Activated naive CD4-positive, alpha-beta T cell treated with anti-CD3 and anti-CD28 coated beads, Interleukin-2, amount 50 U/mL, for 72 hours (primary cell): ENCODE measurements at regions not wholly inside any gene's neighbourhood (a gene's known extent, or its start where the extent isn't known, plus 50 kb on each side); places are given as distances from the start of the nearest gene placed in this dataset.

Experiments
- ATAC-seq, 2 donors: fragments of 150-1000 bp; cut with Tn5 transposase; 2 replicates each; pipeline ENCODE4 v1.10.0; 2021; ENCODE audit warnings: mild to moderate bottlenecking in 2 of 2, moderate library complexity in 2 of 2
- DNase-seq, 2 donors: peaks; one replicate each; pipeline ENCODE4 v3.0.0; 2021 to 2022; ENCODE audit warnings: low spot score in 2 of 2
- H3K27ac Mint-ChIP-seq, 2 donors: one replicate each; pipeline ENCODE4 v1.8.0; 2022; ENCODE audit warnings: mild to moderate bottlenecking in 2 of 2, mixed read lengths in 2 of 2
- H3K36me3 Mint-ChIP-seq, 2 donors: one replicate each; pipeline ENCODE4 v1.8.0; 2022; ENCODE audit warnings: mixed read lengths in 2 of 2
- H3K9me3 Mint-ChIP-seq, 2 donors: one replicate each; pipeline ENCODE4 v1.8.0; 2022; ENCODE audit warnings: mixed read lengths in 2 of 2

DNA sequence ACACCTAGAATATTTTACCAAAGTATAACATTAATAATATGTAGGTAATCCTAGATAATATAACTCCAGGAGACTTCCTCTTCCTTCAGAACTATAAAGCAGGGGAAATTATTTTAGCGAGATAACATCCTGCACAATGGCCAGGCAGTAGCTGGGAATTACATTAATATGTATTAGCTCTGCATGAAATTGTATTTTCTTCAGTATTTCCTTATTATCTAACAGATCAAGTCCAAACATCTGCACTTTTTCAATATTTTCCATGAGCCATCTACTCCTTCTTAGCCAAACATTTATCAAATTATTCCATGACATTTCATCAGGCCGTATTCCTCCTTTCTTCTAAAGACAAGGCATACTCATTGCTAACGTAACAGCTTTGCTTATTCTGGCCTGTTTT, 98.8 kb upstream of the PCDH9 start:
- ATAC-seq (no peak), DNase-seq (no peak)
- H3K27ac Mint-ChIP-seq: no peak overlapping the region
- no peaks in the 10 kb centered on the region for H3K9me3 Mint-ChIP-seq
- H3K36me3 Mint-ChIP-seq: no peaks in the 10 kb centered on the region

DNA sequence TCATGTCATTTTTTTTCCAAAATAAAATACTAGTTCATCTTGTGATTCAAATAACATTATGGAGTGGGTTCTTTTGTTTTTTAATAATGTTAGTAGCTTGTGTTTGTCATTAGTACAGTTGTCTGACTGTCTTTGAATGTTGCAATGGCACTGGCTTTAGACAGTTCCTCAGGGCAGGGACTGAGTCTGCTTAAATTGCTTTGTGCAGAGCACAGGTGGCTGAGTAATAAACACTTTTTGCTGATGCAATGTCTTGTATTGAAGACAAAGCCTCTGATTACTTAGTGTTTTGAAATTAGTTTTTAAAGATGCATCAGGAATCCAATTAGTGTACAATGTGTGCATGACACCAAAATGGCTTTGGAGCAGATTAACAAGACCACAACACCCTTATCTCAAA, 88.7 kb upstream of the PCDH9 start:
- no peak for ATAC-seq
- Mint-ChIP-seq H3K36me3 (no peaks in the 10 kb centered on the region), H3K27ac (no peak overlapping the region)

DNA sequence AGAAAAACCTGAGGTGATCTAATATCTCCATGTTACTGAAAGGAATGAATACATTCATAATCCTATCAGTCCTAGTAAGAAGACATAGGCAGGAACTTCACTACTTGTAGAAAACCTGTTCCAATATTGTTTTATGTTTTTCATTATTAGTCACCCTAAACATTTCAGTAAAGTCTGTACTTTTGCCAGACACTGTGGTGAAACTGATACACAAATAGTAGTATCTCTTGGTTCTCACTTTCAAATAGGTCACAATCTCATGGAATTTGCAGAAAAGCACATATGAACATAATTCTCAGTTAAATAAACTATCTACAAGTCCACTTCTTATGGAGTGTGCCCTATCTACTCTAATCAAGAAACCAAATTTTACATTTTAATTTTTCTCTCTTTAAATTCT, 88.3 kb upstream of the PCDH9 start:
- ATAC-seq: no peak
- DNase-seq: no peak
- Mint-ChIP-seq H3K9me3 (peaks cover 0 to 11% of the 10 kb centered on the region in 2 donors), H3K27ac (no peak overlapping the region), H3K36me3 (no peaks in the 10 kb centered on the region)

More for the DNA sequence above, 88.7 kb upstream of the PCDH9 start:
- DNase-seq: no peak
- peaks cover 0 to 11% of the 10 kb centered on the region in 2 donors for H3K9me3 Mint-ChIP-seq

DNA sequence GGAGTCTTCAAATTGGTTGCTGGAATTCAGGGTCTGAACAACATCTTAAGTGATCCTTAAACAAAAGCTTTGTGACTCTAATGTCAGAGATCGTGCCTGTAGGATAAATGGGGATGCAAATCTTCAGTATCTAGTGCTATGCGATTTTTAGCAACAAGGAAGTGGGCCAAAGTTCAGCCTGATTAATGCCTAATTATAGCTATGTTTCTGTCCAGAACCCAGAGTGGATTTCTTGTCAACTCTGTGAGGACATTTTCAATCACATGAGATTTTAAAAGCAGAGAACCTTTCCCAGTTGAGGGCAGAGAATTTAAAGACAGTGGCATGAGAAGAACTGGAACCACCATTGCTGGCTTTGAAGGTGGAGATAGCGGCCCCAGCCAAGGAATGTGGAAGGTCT, 84.3 kb upstream of the PCDH9 start:
- ATAC-seq: no peak
- DNase-seq: no peak
- H3K9me3 Mint-ChIP-seq: peaks cover 0 to 4% of the 10 kb centered on the region in 2 donors
- no peaks in the 10 kb centered on the region for H3K36me3 Mint-ChIP-seq
- no peak overlapping the region for H3K27ac Mint-ChIP-seq

DNA sequence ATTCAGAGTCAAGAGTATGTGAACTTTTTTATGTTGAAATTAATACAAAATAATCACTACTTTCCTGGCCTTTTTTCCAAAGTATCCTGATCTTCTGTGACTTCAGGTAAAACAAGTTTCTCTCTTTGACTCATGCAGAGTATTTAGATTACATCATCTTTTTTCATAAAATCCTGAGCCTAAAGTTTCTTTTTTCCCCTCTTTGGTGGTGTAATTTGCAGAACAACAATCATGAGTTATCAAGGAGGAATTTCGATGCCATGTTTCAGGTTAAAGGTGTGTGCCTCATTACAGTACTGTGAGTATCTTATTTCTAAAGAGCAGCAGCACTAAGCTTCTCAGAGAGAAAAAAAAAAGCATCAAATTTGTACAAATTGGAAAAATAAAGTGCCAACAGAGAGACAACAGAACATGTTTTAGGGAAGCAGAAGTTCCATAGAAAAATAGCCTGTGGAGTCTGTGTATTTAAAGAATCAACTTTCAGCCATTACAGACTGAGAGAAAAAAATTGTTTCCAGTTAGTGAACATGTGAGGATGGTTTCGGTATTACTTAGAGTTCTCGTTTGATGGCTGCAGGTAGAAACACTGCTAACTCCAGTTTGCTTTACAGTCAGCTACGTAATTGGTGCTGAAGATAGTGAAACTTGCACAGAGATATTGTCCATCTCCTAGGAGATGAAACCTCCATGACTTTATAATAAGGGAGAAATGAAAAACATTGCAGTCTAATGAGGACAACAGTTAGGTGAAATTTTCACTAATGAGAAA, 78.1 kb upstream of the PCDH9 start:
- Mint-ChIP-seq H3K36me3 (no peaks in the 10 kb centered on the region), H3K27ac (no peak overlapping the region), H3K9me3 (peaks cover 4 to 12% of the 10 kb centered on the region in 2 donors)
- DNase-seq: no peak
- no peak for ATAC-seq

DNA sequence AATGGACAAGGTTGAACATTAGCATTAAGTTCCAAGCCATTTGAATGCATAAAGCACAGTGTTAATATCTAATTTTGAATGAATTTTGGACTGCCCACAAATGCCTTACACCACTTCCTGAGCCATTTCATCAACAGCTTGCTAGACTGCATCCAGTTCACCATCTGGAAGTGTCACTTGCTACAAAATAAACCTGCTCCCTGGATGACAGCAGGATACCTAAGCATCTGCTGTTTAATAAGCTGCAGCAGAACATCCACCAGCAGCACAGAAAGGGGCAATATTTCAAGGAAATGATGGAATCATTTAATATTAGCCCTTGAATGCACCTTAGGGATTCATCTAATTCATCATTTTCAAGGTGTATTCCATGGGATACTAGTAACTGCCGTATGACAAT, 76.6 kb upstream of the PCDH9 start:
- H3K9me3 Mint-ChIP-seq: peaks cover 4 to 12% of the 10 kb centered on the region in 2 donors
- ATAC-seq: no peak
- no peak overlapping the region for H3K27ac Mint-ChIP-seq
- H3K36me3 Mint-ChIP-seq: no peaks in the 10 kb centered on the region
- DNase-seq: no peak

DNA sequence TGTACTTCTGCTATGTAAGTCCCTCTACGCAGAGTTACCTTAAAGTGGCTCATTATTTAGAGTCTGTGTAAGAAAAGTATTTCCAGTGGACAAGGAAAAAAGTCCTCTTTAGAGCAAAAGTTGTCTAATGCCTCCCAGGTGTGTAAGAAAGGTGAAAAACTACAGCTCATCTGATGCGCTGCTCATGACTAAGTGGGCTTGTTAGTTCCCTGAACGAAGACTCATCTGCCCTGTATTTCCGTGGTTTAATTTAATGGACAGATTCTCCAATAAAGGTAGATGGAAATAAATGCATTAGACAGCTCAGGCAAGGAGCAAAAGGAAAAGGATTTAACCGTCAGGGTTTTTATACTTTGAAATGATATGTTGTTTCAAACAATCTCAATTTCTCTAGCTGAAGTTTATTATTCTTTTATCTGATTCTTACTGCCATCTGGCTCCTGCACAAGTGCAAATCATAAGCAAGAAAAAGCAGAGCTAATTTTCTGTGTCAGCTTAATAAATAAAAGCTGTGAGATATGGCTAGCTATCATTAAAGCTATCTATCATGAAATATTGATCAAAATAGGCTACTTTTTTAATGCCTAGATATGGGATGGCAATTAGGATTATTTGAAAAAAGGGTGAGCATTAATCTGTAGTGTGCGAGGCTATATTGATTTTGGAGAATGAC, 73.7 kb upstream of the PCDH9 start:
- Mint-ChIP-seq H3K36me3 (no peaks in the 10 kb centered on the region), H3K9me3 (peaks cover 4 to 8% of the 10 kb centered on the region in 2 donors), H3K27ac (no peak overlapping the region)
- DNase-seq: no peak
- ATAC-seq: no peak

DNA sequence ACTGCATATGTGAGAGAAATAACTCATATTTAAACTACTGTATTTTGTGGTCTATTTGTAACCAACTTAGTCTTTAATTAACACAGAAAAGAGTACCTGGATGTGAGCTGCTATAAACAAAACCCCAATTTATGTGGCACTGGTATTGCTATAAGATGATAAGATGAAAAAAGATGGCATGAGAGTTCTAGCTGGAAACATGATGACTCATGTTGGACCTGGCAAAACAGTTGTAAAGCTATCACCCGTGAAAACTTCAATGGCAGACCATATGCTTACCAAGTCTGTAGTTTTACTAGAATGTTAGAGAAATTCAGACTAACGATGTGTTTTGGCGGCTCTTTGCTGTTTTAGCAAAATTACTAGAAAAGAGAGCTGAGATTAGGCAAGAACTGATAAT, 69.6 kb upstream of the PCDH9 start:
- H3K27ac Mint-ChIP-seq: no peak overlapping the region
- H3K9me3 Mint-ChIP-seq: peaks cover 5 to 13% of the 10 kb centered on the region in 2 donors
- no peak for ATAC-seq
- no peak for DNase-seq
- no peaks in the 10 kb centered on the region for H3K36me3 Mint-ChIP-seq

DNA sequence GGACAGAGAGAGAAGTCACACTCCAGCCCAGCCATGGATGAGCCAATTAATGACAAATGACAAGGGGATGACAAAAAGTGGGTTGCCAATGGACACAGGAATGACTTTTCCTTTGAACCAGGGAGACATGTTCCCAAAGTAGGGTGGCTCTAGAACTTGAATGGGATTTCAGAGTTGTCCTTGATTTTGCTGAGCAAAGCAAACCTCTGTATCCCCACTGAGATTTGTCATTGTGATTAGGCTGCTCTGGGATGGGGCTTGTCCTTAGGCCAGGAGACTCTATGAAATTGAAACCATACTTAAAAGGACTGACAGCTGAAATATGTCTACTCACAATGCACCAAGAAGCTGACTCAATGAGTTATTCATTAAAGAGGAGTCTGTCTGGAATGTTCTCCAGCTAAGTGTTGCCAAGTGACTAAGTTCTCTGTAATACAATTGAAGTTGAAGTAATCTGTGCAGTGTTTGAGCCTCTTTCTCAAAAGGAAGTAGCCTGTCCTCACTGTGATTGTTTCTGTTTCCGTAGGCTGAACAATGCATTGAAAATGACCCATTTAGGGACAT, 69.0 kb upstream of the PCDH9 start:
- Mint-ChIP-seq H3K27ac (no peak overlapping the region), H3K36me3 (no peaks in the 10 kb centered on the region)
- no peak for DNase-seq

DNA sequence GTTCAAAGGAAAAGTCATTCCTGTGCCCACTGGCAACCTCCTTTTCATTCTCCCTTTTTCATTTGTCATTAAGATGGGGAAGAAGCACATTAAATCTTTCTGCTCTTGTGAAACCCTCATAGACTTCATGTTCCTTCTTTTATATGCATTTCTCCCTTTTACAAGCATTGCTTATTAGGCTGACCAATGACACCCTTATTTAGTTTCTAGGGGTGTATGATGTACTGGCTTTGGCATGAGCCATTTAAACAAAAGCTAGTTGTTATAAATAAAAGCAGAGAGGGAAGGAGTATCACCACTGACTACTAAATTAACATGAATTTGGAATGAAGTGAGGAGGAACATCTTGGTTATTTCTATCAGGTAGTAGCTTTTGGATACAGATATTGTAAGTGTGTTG, 68.2 kb upstream of the PCDH9 start:
- H3K27ac Mint-ChIP-seq: no peak overlapping the region
- DNase-seq: no peak
- no peaks in the 10 kb centered on the region for H3K36me3 Mint-ChIP-seq
- peaks cover 5 to 13% of the 10 kb centered on the region in 2 donors for H3K9me3 Mint-ChIP-seq
- no peak for ATAC-seq

More for the DNA sequence above, 69.0 kb upstream of the PCDH9 start:
- no peak for ATAC-seq
- H3K9me3 Mint-ChIP-seq: peaks cover 5 to 13% of the 10 kb centered on the region in 2 donors

DNA sequence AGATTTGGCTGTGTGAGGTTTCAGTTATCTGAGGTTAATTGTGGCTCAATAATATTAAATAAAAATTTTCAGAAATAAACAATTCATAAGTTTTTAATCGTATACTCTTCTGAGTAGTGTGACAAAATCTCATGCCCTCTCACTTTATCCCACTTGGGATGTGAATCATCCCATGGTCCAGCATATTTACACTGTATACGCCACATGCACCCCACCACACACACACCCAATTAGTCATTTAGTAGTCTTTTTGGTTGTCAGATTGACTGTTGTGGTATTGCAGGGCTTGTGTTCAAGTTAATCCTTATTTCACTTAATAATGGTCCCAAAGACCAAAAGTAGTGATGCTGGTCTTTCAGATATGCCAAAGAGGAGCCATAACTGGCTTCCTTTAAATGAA, 66.4 kb upstream of the PCDH9 start:
- no peaks in the 10 kb centered on the region for H3K36me3 Mint-ChIP-seq
- peaks cover 9 to 13% of the 10 kb centered on the region in 2 donors for H3K9me3 Mint-ChIP-seq
- ATAC-seq (no peak), DNase-seq (no peak)
- H3K27ac Mint-ChIP-seq: no peak overlapping the region

DNA sequence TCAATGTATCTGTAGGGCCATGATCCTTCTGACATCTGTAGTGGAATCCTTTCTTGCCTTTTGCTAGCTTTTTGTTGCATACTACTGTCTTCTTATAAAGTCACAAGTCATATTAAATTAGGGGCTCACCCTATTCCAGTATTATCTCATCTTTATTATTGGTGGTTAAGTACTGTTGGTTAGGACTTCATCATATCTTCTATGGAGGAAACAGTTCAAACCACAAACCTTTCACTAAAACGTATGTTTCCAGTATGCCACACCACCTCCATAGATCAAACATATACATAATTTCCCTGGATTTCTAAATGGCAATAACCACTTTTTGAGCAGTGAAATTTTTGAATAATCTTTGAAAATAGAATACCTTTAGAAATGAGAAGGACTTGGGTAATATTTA, 62.8 kb upstream of the PCDH9 start:
- no peak overlapping the region for H3K27ac Mint-ChIP-seq
- DNase-seq: no peak
- ATAC-seq: no peak
- H3K36me3 Mint-ChIP-seq: no peaks in the 10 kb centered on the region
- peaks cover 3 to 9% of the 10 kb centered on the region in 2 donors for H3K9me3 Mint-ChIP-seq

DNA sequence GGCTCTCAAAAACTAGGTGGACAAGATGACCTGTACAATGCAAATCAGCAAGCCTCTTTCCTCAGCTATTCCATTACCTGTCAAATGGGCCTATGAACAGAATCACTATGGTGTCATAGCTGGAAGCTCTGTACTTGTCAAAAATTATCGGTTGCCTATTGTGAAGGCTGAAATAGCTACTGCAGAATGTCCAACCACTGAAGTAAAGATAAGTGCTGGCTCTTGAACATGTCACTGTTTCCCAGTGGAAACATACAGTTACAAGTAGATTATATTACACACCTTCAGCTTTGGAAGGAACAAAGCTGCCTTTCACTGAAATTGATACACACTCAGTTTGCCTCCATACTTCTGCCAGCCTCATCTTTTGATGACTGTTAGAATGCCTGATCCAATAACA, 55.5 kb upstream of the PCDH9 start:
- DNase-seq (no peak), ATAC-seq (no peak)
- no peaks in the 10 kb centered on the region for H3K9me3 Mint-ChIP-seq
- no peak overlapping the region for H3K27ac Mint-ChIP-seq
- H3K36me3 Mint-ChIP-seq: no peaks in the 10 kb centered on the region

DNA sequence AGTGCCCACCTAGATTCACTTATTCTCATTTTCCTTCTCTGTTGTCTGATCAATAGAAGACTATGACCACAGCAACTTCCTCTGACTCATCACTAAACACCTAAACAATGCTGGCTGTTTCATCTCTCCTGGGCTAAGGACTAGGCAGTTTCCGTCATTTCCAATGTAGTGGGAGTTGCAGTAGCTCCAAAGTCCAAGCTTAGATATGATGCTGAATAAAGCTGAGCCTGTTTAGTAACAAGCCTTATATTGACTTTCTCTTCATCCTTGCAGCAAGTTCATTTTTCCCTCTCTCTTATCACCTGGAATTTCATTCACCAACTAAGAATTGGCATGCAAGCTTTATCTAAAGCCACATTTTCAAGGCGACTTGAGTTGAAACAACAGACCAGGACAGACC, 53.5 kb upstream of the PCDH9 start:
- Mint-ChIP-seq H3K27ac (no peak overlapping the region), H3K9me3 (peaks cover 0 to 4% of the 10 kb centered on the region in 2 donors), H3K36me3 (no peaks in the 10 kb centered on the region)
- DNase-seq (no peak), ATAC-seq (no peak)

DNA sequence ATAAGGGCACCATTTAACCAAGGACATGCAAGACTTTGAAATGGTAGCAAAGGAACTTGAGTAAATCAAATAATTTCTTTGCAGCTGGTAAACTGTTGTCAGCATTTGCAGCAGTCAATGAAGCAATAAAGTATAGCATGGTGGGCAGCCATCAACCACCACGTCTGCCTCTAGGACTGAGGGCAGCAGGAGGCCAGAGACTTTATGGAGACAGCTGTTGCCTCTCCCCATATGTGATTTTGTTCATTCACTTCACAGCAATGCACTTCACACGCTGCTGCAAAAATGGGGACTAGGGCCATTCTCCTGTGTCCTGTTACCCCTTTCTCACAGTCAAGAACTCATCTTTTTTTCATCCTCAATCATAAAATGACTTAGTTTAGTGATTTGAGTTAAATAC, 51.3 kb upstream of the PCDH9 start:
- peaks cover 0 to 4% of the 10 kb centered on the region in 2 donors for H3K9me3 Mint-ChIP-seq
- DNase-seq (no peak), ATAC-seq (no peak)
- H3K36me3 Mint-ChIP-seq: no peaks in the 10 kb centered on the region
- no peak overlapping the region for H3K27ac Mint-ChIP-seq
